Mesendoderm (in vitro differentiated cells): ENCODE measurements at regions not wholly inside any gene's neighbourhood (a gene's known extent, or its start where the extent isn't known, plus 50 kb on each side); places are given as distances from the start of the nearest gene placed in this dataset.
"Not testable (repeated sequence)": the region's sequence is repeated elsewhere in the genome, so short reads cannot be mapped to it uniquely, and the experiment has no call there.

ENCODE experiments used
- DNase-seq: peaks from one replicate; pipeline ENCODE4 v3.0.0; 2013
- H2AK5ac ChIP-seq: 2 replicates; pipeline ENCODE4 v1.6.1; 2013; ENCODE audit warnings: low read length, inconsistent platforms
- H2BK120ac ChIP-seq: 2 replicates; pipeline ENCODE4 v1.6.1; 2013; ENCODE audit warnings: low read depth, mild to moderate bottlenecking, low read length, moderate library complexity, mixed read lengths
- H2BK15ac ChIP-seq: replicated peaks from 2 replicates; pipeline ENCODE4 v1.6.1; 2013; ENCODE audit warnings: low read depth, mild to moderate bottlenecking, moderate library complexity
- H2BK5ac ChIP-seq: 2 replicates; pipeline ENCODE4 v1.6.1; 2013; ENCODE audit warnings: low read length, inconsistent platforms
- H3K18ac ChIP-seq: 2 replicates; pipeline ENCODE4 v1.6.1; 2013; ENCODE audit warnings: mild to moderate bottlenecking, low read length, mixed read lengths
- H3K23ac ChIP-seq: one replicate; pipeline ENCODE4 v1.6.1; 2013; ENCODE audit warnings: low read length
- H3K27ac ChIP-seq: 2 replicates; pipeline ENCODE4 v1.5.1; 2013; ENCODE audit warnings: low read depth, mild to moderate bottlenecking, inconsistent platforms, low read length, moderate library complexity
- H3K27me3 ChIP-seq: 2 replicates; pipeline ENCODE4 v1.6.1; 2013; ENCODE audit warnings: low read length, control low read depth, mild to moderate bottlenecking, inconsistent platforms; ENCODE audit not compliant: insufficient read depth, poor library complexity
- H3K36me3 ChIP-seq: 2 replicates; pipeline ENCODE4 v1.6.1; 2013; ENCODE audit warnings: low read length, inconsistent platforms; ENCODE audit not compliant: control insufficient read depth, insufficient read depth
- H3K4ac ChIP-seq: one replicate; pipeline ENCODE4 v1.6.1; 2013; ENCODE audit warnings: low read depth, mild to moderate bottlenecking, low read length, moderate library complexity
- H3K4me1 ChIP-seq: 2 replicates; pipeline ENCODE4 v1.6.1; 2013; ENCODE audit warnings: low read depth, low read length, inconsistent platforms; ENCODE audit not compliant: control insufficient read depth
- H3K4me2 ChIP-seq: 2 replicates; pipeline ENCODE4 v1.6.1; 2013; ENCODE audit warnings: low read length
- H3K4me3 ChIP-seq: 2 replicates; pipeline ENCODE4 v1.5.1; 2013; ENCODE audit warnings: mild to moderate bottlenecking, low read length
- H3K56ac ChIP-seq: one replicate; pipeline ENCODE4 v1.6.1; 2013; ENCODE audit warnings: low read length
- H3K79me1 ChIP-seq: 2 replicates; pipeline ENCODE4 v1.6.1; 2013; ENCODE audit warnings: low read length, inconsistent platforms
- H3K79me2 ChIP-seq: 2 replicates; pipeline ENCODE4 v1.6.1; 2013; ENCODE audit warnings: mild to moderate bottlenecking, low read length; ENCODE audit not compliant: control insufficient read depth, insufficient read depth
- H3K9ac ChIP-seq: 2 replicates; pipeline ENCODE4 v1.6.1; 2013; ENCODE audit warnings: low read length, inconsistent platforms
- H4K5ac ChIP-seq: one replicate; pipeline ENCODE4 v1.6.1; 2013; ENCODE audit warnings: low read length
- H4K8ac ChIP-seq: one replicate; pipeline ENCODE4 v1.6.1; 2013; ENCODE audit warnings: low read depth, mild to moderate bottlenecking, control low read depth, low read length, moderate library complexity
- WGBS: extraction: QIAGEN DNeasy Blood & Tissue Kit; methylation state at CpG from one replicate; pipeline ENCODE4 v1.1.7; 2013; ENCODE audit warnings: low lambda C conversion rate, missing lambda C conversion rate; ENCODE audit not compliant: insufficient coverage; ENCODE audit errors: extremely low coverage; 5-methylcytosine and 5-hydroxymethylcytosine counted together

DNA sequence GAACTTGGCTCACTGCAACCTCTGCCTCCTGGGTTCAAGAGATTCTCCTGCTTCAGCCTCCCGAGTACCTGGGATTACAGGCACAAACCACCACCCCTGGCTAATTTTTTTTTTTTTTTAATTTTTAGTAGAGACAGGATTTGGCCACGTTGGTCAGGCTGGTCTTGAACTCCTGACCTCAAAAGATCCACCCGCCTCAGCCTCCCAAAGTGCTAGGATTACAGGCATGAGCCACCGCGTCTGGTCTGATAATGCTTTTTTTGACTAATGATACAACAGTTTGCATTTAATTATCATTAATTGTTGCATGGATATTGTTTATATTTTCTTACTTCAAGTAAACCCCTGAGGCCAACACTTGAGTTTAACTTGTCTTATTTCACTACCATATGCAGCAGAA is 286.6 kb downstream of the CYRIA start:
- DNase-seq, H2BK15ac ChIP-seq, H4K8ac ChIP-seq, H3K4me1 ChIP-seq, H3K4ac ChIP-seq, H2BK120ac ChIP-seq, H3K79me2 ChIP-seq, H3K9ac ChIP-seq, H3K27me3 ChIP-seq, H2BK5ac ChIP-seq, H3K79me1 ChIP-seq, H3K27ac ChIP-seq, H2AK5ac ChIP-seq, H4K5ac ChIP-seq, H3K23ac ChIP-seq, H3K36me3 ChIP-seq, H3K4me3 ChIP-seq, H3K4me2 ChIP-seq, H3K18ac ChIP-seq, H3K56ac ChIP-seq: not testable (repeated sequence)
- no CpG with 5 or more reads among the region's 5 CpGs for WGBS

DNA sequence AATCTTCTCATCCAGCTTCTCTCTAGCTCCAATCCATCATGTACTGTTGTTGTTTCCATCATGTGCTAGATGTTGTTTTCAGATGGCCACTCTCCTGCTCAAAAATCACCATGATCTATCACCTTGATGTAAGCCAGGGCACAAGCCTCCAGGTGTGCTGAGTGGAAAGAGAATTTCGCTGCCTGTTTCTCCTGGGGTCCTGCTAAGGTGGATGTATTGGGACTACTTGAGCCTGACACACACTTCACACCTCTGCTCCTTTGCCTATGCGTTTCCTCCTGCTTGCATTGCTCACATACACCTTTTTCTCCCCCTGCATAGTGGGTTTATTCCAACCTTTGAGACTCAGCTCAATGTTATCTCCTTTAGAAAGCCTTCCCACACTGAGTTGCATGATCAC is 287.6 kb downstream of the CYRIA start:
- Histone ChIP-seq H3K56ac (no peak overlapping the region), H2BK120ac (no peak overlapping the region), H3K79me1 (no peaks in the 10 kb centered on the region), H3K27me3 (no peaks in the 10 kb centered on the region), H3K36me3 (no peaks in the 10 kb centered on the region), H3K4me3 (no peak overlapping the region), H2BK15ac (no peak overlapping the region), H3K9ac (no peak overlapping the region), H3K4me2 (no peak overlapping the region), H2AK5ac (no peak overlapping the region), H3K4me1 (peaks cover 2% of the 10 kb centered on the region), H3K4ac (no peak overlapping the region), H4K8ac (no peak overlapping the region), H3K79me2 (no peaks in the 10 kb centered on the region), H3K18ac (no peak overlapping the region), H3K27ac (no peak overlapping the region), H3K23ac (no peak overlapping the region), H2BK5ac (no peak overlapping the region), H4K5ac (no peak overlapping the region)
- no CpG with 5 or more reads among the region's 2 CpGs for WGBS
- DNase-seq: no peak

DNA sequence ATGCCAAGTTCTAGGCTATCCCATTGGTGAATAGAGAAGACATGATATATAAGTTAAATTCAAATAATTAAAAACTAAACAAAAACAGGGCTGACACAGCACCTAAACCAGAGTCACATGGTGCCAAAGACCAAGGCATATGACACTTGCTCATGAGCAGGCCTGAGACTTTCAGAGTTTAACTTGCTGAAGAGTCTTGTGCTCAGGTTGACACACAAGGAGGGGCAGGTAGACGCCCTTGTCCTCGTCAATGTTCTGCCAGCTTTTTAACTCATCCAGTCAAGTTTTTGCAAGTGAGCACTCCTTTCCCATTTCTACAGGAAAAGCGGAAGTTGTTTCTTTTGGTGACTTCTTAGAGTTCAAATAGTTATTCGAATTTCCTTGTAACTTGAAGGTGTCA is 289.7 kb downstream of the CYRIA start:
- Histone ChIP-seq H3K4me2 (no peak overlapping the region), H4K5ac (no peak overlapping the region), H3K9ac (no peak overlapping the region), H3K4me3 (no peak overlapping the region), H3K79me2 (no peaks in the 10 kb centered on the region), H3K56ac (no peak overlapping the region), H4K8ac (no peak overlapping the region), H3K4me1 (peaks cover 2% of the 10 kb centered on the region), H2AK5ac (no peak overlapping the region), H3K36me3 (no peaks in the 10 kb centered on the region), H3K4ac (no peak overlapping the region), H3K79me1 (no peaks in the 10 kb centered on the region), H3K27me3 (no peaks in the 10 kb centered on the region), H3K23ac (no peak overlapping the region), H3K27ac (no peak overlapping the region), H2BK120ac (no peak overlapping the region), H3K18ac (no peak overlapping the region), H2BK5ac (no peak overlapping the region), H2BK15ac (no peak overlapping the region)
- no peak for DNase-seq
- WGBS: no CpG with 5 or more reads among the region's 4 CpGs

DNA sequence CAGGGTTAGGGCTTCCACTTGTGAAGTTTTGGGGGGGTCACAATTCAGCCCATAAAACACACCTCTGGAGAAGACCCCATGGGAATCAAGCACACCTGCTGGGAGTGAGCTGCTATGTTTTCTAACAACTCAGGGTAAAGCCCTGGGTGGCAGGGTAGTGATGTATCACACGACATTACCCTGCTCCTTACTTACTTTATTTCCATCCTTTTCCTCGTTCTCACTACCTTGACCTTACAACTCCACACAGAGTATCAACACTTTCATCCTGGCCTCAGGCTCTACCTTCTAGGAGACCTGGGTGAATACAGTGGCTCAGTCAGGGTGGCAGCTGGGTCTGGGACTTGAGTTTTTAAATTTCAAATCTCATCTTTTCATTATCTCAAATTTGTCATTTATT is 290.3 kb downstream of the CYRIA start:
- no peak overlapping the region for H3K18ac ChIP-seq
- H4K8ac ChIP-seq: no peak overlapping the region
- no peak overlapping the region for H2AK5ac ChIP-seq
- no peak overlapping the region for H3K56ac ChIP-seq
- H2BK15ac ChIP-seq: no peak overlapping the region
- no peak overlapping the region for H3K4me2 ChIP-seq
- H3K36me3 ChIP-seq: no peaks in the 10 kb centered on the region
- no peaks in the 10 kb centered on the region for H3K27me3 ChIP-seq
- no peak overlapping the region for H3K23ac ChIP-seq
- H2BK120ac ChIP-seq: no peak overlapping the region
- no peak overlapping the region for H2BK5ac ChIP-seq
- WGBS: no CpG with 5 or more reads among the region's 2 CpGs
- peaks cover 2% of the 10 kb centered on the region for H3K4me1 ChIP-seq
- no peak overlapping the region for H3K27ac ChIP-seq
- no peak overlapping the region for H4K5ac ChIP-seq
- no peak overlapping the region for H3K4me3 ChIP-seq
- no peaks in the 10 kb centered on the region for H3K79me1 ChIP-seq
- no peak overlapping the region for H3K4ac ChIP-seq
- H3K79me2 ChIP-seq: no peaks in the 10 kb centered on the region
- DNase-seq: no peak
- no peak overlapping the region for H3K9ac ChIP-seq

DNA sequence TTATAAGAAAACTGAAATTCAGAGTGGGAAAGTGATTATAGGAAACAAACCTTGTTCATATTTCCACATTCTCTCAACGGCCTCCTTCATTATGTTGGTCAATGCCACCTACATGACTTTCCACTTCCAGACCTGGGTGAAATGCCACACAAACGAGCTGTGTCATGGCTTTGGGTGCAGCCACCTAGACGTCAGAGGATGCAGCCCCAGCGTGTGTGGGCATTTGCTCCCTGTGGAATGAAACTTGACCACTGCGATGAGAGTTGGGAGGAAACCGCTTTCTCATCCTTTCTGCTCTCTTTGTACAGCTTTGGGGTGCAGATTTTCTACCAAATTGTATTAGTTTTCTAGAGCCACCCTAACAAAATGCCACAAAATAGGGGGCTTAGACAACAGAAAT is 291.0 kb downstream of the CYRIA start:
- Histone ChIP-seq H2BK15ac (no peak overlapping the region), H3K4me3 (no peak overlapping the region), H2AK5ac (no peak overlapping the region), H3K27me3 (no peaks in the 10 kb centered on the region), H3K18ac (no peak overlapping the region), H4K5ac (no peak overlapping the region), H3K27ac (no peak overlapping the region), H3K9ac (no peak overlapping the region), H3K56ac (no peak overlapping the region), H3K36me3 (no peaks in the 10 kb centered on the region), H4K8ac (no peak overlapping the region), H2BK5ac (no peak overlapping the region), H2BK120ac (no peak overlapping the region), H3K79me2 (no peaks in the 10 kb centered on the region), H3K79me1 (no peaks in the 10 kb centered on the region), H3K4ac (no peak overlapping the region), H3K4me1 (peaks cover 2% of the 10 kb centered on the region), H3K4me2 (no peak overlapping the region), H3K23ac (no peak overlapping the region)
- DNase-seq: no peak
- no CpG with 5 or more reads among the region's 6 CpGs for WGBS

DNA sequence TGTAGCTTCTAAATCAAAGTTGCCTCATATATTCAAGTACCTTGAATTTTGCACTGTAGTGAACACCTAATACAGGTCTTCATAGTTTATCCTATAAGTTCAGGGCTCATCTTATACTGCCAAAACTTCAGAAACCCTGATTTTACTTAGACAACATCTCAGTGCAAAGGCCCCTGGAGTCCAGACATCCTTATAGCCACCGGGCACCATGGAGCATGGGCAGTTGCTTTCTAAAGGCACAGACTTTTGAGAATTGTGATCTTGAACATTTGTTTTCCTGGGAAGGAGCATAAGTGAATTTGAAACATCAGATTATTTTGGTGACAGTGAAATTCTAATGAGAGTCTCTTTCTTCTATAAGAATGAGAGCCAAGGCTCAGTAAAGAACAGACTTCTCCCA is 292.3 kb downstream of the CYRIA start:
- H2BK5ac ChIP-seq: no peak overlapping the region
- no peak overlapping the region for H2BK120ac ChIP-seq
- no peak overlapping the region for H2AK5ac ChIP-seq
- no peak overlapping the region for H4K8ac ChIP-seq
- H3K79me2 ChIP-seq: no peaks in the 10 kb centered on the region
- H3K27ac ChIP-seq: no peak overlapping the region
- DNase-seq: no peak
- H3K4me2 ChIP-seq: no peak overlapping the region
- no peak overlapping the region for H3K9ac ChIP-seq
- H3K4me3 ChIP-seq: no peak overlapping the region
- H3K23ac ChIP-seq: no peak overlapping the region
- H3K79me1 ChIP-seq: no peaks in the 10 kb centered on the region
- peaks cover 2% of the 10 kb centered on the region for H3K4me1 ChIP-seq
- no peak overlapping the region for H3K4ac ChIP-seq
- H3K18ac ChIP-seq: no peak overlapping the region
- no peak overlapping the region for H2BK15ac ChIP-seq
- no peaks in the 10 kb centered on the region for H3K27me3 ChIP-seq
- WGBS: no CpG with 5 or more reads among the region's 1 CpG
- no peak overlapping the region for H3K56ac ChIP-seq
- no peak overlapping the region for H4K5ac ChIP-seq
- no peaks in the 10 kb centered on the region for H3K36me3 ChIP-seq
